GM12873 (cell line): ENCODE measurements at regions not wholly inside any gene's neighbourhood (a gene's known extent, or its start where the extent isn't known, plus 50 kb on each side); places are given as distances from the start of the nearest gene placed in this dataset.
A peak's percentile ranks its signal among the peaks of the same experiment; 100 is the strongest.

Experiments
- TF ChIP-seq, protein P1 (sequence below): IDR thresholded peaks from 2 replicates; pipeline ENCODE4 v1.5.1; 2012; ENCODE audit warnings: low read depth, mild to moderate bottlenecking, moderate library complexity, low read length, control low read depth; ENCODE audit not compliant: insufficient read depth; ENCODE audit errors: missing control alignments

GRCh38 chr13:74593688-74594087 is 459.5 kb upstream of the KLF12 start:
- TF ChIP-seq, protein P1, sequence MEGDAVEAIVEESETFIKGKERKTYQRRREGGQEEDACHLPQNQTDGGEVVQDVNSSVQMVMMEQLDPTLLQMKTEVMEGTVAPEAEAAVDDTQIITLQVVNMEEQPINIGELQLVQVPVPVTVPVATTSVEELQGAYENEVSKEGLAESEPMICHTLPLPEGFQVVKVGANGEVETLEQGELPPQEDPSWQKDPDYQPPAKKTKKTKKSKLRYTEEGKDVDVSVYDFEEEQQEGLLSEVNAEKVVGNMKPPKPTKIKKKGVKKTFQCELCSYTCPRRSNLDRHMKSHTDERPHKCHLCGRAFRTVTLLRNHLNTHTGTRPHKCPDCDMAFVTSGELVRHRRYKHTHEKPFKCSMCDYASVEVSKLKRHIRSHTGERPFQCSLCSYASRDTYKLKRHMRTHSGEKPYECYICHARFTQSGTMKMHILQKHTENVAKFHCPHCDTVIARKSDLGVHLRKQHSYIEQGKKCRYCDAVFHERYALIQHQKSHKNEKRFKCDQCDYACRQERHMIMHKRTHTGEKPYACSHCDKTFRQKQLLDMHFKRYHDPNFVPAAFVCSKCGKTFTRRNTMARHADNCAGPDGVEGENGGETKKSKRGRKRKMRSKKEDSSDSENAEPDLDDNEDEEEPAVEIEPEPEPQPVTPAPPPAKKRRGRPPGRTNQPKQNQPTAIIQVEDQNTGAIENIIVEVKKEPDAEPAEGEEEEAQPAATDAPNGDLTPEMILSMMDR: no peak

GRCh38 chr13:74586847-74587246 is 452.6 kb upstream of the KLF12 start:
- TF ChIP-seq, protein P1: no peak

DNA sequence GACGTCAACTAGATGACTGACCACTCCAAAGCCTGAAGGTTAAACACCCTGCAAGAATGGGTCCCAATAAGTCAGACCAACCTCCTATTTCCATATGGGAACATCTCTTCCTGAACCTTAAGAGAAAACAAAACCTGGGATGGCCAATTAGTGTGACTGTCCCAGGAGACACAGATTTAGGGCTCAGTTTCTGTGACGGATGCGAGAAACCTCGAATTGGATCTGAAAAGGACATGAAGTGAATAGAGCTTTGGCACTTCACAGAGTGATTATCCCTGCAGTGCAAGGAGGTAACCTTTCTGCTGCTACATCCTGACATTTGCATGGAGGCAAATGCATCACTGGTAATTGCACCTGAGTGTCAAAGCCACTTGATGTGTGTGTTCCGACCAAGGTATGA is 442.2 kb upstream of the KLF12 start:
- TF ChIP-seq, protein P1: no peak

- TF ChIP-seq, protein P1: no peak
These were observed 441.5 kb upstream of the KLF12 start for GRCh38 chr13:74575729-74576125.

DNA sequence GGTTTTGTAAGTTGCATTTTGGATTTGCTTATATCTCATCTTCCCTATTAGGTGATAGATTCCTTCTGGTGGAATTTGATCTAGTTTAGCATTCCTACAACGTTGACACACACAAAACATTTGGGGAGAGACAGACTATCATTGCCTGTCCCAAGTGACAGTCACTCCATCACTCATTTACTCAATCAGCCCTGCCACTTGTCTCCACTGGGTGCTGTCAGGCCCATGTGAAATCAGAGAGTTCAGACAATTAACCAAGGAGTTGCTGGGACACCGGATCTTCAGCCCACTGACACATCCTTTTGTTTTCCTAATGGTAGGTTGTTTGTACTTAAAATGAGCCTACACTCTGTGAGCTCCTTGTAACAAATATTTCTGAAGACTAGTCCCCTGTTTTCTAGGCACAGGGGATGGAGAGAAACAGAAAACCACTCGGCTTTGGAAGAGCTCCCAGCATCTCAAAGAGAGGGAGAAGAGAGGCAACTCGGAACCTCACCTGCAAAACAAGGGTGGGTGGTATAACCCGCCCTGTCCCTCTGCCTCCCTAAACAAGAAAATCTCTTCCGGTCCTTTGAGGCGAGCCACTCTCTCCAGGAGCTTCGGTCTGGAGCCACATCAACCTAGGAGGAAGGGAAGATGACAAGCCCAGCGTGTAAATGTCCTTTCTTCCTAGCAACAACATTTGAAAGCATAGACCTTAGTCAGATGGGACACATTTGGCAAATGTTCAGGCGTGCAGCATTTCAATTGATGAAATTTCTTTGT is 440.9 kb upstream of the KLF12 start:
- TF ChIP-seq, protein P1: no peak

- TF ChIP-seq, protein P1: peak; percentile 37
These were observed 439.4 kb upstream of the KLF12 start for GRCh38 chr13:74573654-74574053.

DNA sequence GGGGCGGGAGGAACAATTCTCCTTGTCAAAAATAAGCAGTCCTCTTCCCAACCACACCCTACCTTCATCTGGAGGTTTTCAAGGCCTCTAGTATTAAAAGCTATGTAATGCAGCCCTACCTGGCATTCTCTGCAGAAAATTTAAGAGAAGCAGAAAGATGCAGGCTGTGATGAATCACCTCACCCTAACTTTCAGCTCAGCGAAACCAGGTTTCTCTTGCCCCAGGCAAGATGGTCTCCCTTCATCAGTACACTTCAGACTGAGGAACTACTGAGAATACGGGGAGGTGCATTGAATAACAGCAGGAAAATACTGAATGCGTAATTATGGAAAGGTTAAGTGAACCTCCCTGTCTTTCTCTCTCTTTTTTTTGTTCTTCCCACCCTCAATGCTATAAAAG is 437.6 kb upstream of the KLF12 start:
- TF ChIP-seq, protein P1: no peak
